Spleen (tissue), 11 donors: ENCODE measurements at regions not wholly inside any gene's neighbourhood (a gene's known extent, or its start where the extent isn't known, plus 50 kb on each side); places are given as distances from the start of the nearest gene placed in this dataset.
"Not testable (repeated sequence)": the region's sequence is repeated elsewhere in the genome, so short reads cannot be mapped to it uniquely, and the experiment has no call there.

Experiments used
- DNase-seq: peaks from one replicate; pipeline ENCODE4 v3.0.0-alpha.2; 2020
- H3K27ac ChIP-seq, 8 donors: fragments of 200-600 bp; sonication (generic) in 7 of 8; 1 replicate in 4 of 8; 2 replicates in 4 of 8; pipeline versions ENCODE4 v1.5.0 to v1.8.0; 2016 to 2021; ENCODE audit warnings: inconsistent platforms in 4 of 8, mild to moderate bottlenecking in 4 of 8, moderate library complexity in 1 of 8
- H3K27me3 ChIP-seq, 7 donors: fragments of 200-600 bp; sonication (generic) in 6 of 7; replicated peaks in 1 of 7; 1 replicate in 4 of 7; 2 replicates in 3 of 7; pipeline versions ENCODE4 v1.5.0 to v1.8.0; 2016 to 2021; ENCODE audit warnings: inconsistent platforms in 3 of 7, mild to moderate bottlenecking in 1 of 7
- H3K36me3 ChIP-seq, 6 donors: fragments of 200-600 bp; sonication (generic) in 5 of 6; 1 replicate in 4 of 6; 2 replicates in 2 of 6; pipeline versions ENCODE4 v1.5.0 to v1.8.0; 2016 to 2021; ENCODE audit warnings: inconsistent platforms in 2 of 6
- H3K4me1 ChIP-seq, 6 donors: fragments of 200-600 bp; sonication (generic) in 5 of 6; 1 replicate in 3 of 6; 2 replicates in 3 of 6; pipeline versions ENCODE4 v1.5.0 to v1.8.0; 2016 to 2021; ENCODE audit warnings: inconsistent platforms in 3 of 6
- H3K4me3 ChIP-seq, 8 donors: fragments of 200-600 bp; sonication (generic) in 7 of 8; 1 replicate in 4 of 8; 2 replicates in 4 of 8; pipeline versions ENCODE4 v1.5.0 to v1.8.0; 2016 to 2021; ENCODE audit warnings: inconsistent platforms in 4 of 8, mild to moderate bottlenecking in 4 of 8, moderate library complexity in 2 of 8
- H3K9me3 ChIP-seq, 8 donors: fragments of 200-600 bp; sonication (generic) in 7 of 8; 1 replicate in 4 of 8; 2 replicates in 4 of 8; pipeline versions ENCODE4 v1.5.0 to v1.8.0; 2016 to 2021; ENCODE audit warnings: inconsistent platforms in 4 of 8
- CTCF ChIP-seq, 11 experiments: fragments of 200-600 bp in 7 of 11; fragments of 450-650 bp in 4 of 11; sonication (generic) in 4 of 11; IDR thresholded peaks in 8 of 11; conservative IDR thresholded peaks in 3 of 11; 1 replicate in 7 of 11; 2 replicates in 4 of 11; pipeline versions ENCODE4 v1.4.0 to v1.8.0; 2016 to 2021; ENCODE audit warnings: antibody characterized with exemption in 11 of 11, inconsistent platforms in 4 of 11, mild to moderate bottlenecking in 1 of 11
- POLR2A ChIP-seq, 3 donors: fragments of 450-650 bp; IDR thresholded peaks; one replicate each; pipeline ENCODE4 v1.5.1; 2017; ENCODE audit warnings: antibody characterized with exemption in 3 of 3, mild to moderate bottlenecking in 1 of 3
- POLR2AphosphoS5 ChIP-seq, 3 donors: sonication (generic); formaldehyde crosslinking; IDR thresholded peaks; one replicate each; pipeline ENCODE4 v1.5.1; 2017; ENCODE audit warnings: antibody characterized with exemption in 3 of 3
- WGBS, 5 donors: extraction: QIAGEN DNeasy Blood & Tissue Kit in 3 of 5; methylation state at CpG; one replicate each; pipeline versions ENCODE4 v1.1.5 to v1.1.7; 2013 to 2018; 5-methylcytosine and 5-hydroxymethylcytosine counted together
- intact Hi-C: fragments of 100-400 bp; cut with DNase I; formaldehyde crosslinking; loops from one replicate; pipeline ENCODE4 v1.15.0; 2023; ENCODE audit warnings: low total_unique reads
- donor health status: healthy with polysubstance abuse.
- donor health status: DM: no; HTN: no; CAD: no; lungs with moderate emphysema.
- donor health status: DM: no; HTN: no; CAD: no.
- donor health status: Bipolar disorder and iron deficiency.
- donor health status: healthy.
- donor health status: DM: no; HTN: no; CAD: no.
- donor health status: DM: yes; HTN: yes; CAD: no.

- Histone ChIP-seq H3K27me3 (no peaks in the 10 kb centered on the region), H3K36me3 (no peaks in the 10 kb centered on the region), H3K4me1 (no peaks in the 10 kb centered on the region), H3K27ac (no peak overlapping the region), H3K4me3 (no peak overlapping the region), H3K9me3 (no peaks in the 10 kb centered on the region)
- intact Hi-C loops = no loop called here
- TF ChIP-seq CTCF (IDR thresholded peaks at IDR 0.05 in 8 of 11, conservative IDR thresholded peaks at IDR 0.05 in 3 of 11) = no peak
- TF ChIP-seq POLR2AphosphoS5 (IDR thresholded peaks at IDR 0.05) = no peak
- no peak for TF ChIP-seq POLR2A (IDR thresholded peaks at IDR 0.05)
- no peak for DNase-seq
- WGBS, 5 donors = 62 to 75% (median 73%) methylated on average over 4 of the region's 4 CpGs
Observed at GRCh38 chr2:59824314-59824713, 729.1 kb downstream of the BCL11A start.

- no peak overlapping the region for H3K27ac ChIP-seq
- H3K36me3 ChIP-seq = no peaks in the 10 kb centered on the region
- no peak overlapping the region for H3K4me3 ChIP-seq
- no peaks in the 10 kb centered on the region for H3K27me3 ChIP-seq
- no peak for TF ChIP-seq POLR2AphosphoS5 (IDR thresholded peaks at IDR 0.05)
- no peak for TF ChIP-seq POLR2A (IDR thresholded peaks at IDR 0.05)
- no peak for TF ChIP-seq CTCF (IDR thresholded peaks at IDR 0.05 in 8 of 11, conservative IDR thresholded peaks at IDR 0.05 in 3 of 11)
- no peak for DNase-seq
- H3K4me1 ChIP-seq = no peaks in the 10 kb centered on the region
- 70 to 88% (median 82%) methylated on average over 1 of the region's 1 CpG for WGBS, 5 donors
- H3K9me3 ChIP-seq = no peaks in the 10 kb centered on the region
- intact Hi-C loops = no loop called here
Observed at GRCh38 chr2:59816075-59816474, 737.4 kb downstream of the BCL11A start.

GRCh38 chr2:59810283-59810682 is 743.2 kb downstream of the BCL11A start:
- WGBS, 5 donors = 88 to 100% (median 92%) methylated on average over 2 of the region's 2 CpGs
- H3K27ac ChIP-seq, H3K4me1 ChIP-seq, H3K9me3 ChIP-seq, H3K27me3 ChIP-seq, H3K4me3 ChIP-seq, intact Hi-C loops, H3K36me3 ChIP-seq, DNase-seq: not testable (repeated sequence)

- intact Hi-C loops = no loop called here
- Histone ChIP-seq H3K27me3 (no peaks in the 10 kb centered on the region), H3K36me3 (no peaks in the 10 kb centered on the region), H3K9me3 (no peaks in the 10 kb centered on the region), H3K4me1 (no peaks in the 10 kb centered on the region), H3K4me3 (no peak overlapping the region), H3K27ac (no peak overlapping the region)
- no peak for DNase-seq
- no peak for TF ChIP-seq POLR2AphosphoS5 (IDR thresholded peaks at IDR 0.05)
- TF ChIP-seq POLR2A (IDR thresholded peaks at IDR 0.05) = no peak
Observed at GRCh38 chr2:59806486-59806885, 747.0 kb downstream of the BCL11A start.

GRCh38 chr2:59804732-59805131 is 748.7 kb downstream of the BCL11A start:
- Histone ChIP-seq H3K4me1 (no peaks in the 10 kb centered on the region), H3K27me3 (no peaks in the 10 kb centered on the region), H3K4me3 (no peak overlapping the region), H3K9me3 (peaks cover 0 to 6% (median 0%) of the 10 kb centered on the region in 8 donors), H3K27ac (no peak overlapping the region), H3K36me3 (no peaks in the 10 kb centered on the region)
- WGBS, 5 donors = 70 to 80% (median 74%) methylated on average over 6 of the region's 6 CpGs
- TF ChIP-seq POLR2A (IDR thresholded peaks at IDR 0.05) = no peak
- no peak for TF ChIP-seq POLR2AphosphoS5 (IDR thresholded peaks at IDR 0.05)
- no peak for TF ChIP-seq CTCF (IDR thresholded peaks at IDR 0.05 in 8 of 11, conservative IDR thresholded peaks at IDR 0.05 in 3 of 11)
- DNase-seq = no peak
- intact Hi-C loops = no loop called here
